ENCODE measurements at regions not wholly inside any gene's neighbourhood (a gene's known extent, or its start where the extent isn't known, plus 50 kb on each side); places are given as distances from the start of the nearest gene placed in this dataset.
"Not testable (repeated sequence)": the region's sequence is repeated elsewhere in the genome, so short reads cannot be mapped to it uniquely, and the experiment has no call there.

GRCh38 chr3:116512281-116512680 lies 67.0 kb upstream of the LSAMP start:
- no peak for DNase-seq
- no peak for TF ChIP-seq POLR2A (IDR thresholded peaks at IDR 0.05)
- TF ChIP-seq, protein P1, sequence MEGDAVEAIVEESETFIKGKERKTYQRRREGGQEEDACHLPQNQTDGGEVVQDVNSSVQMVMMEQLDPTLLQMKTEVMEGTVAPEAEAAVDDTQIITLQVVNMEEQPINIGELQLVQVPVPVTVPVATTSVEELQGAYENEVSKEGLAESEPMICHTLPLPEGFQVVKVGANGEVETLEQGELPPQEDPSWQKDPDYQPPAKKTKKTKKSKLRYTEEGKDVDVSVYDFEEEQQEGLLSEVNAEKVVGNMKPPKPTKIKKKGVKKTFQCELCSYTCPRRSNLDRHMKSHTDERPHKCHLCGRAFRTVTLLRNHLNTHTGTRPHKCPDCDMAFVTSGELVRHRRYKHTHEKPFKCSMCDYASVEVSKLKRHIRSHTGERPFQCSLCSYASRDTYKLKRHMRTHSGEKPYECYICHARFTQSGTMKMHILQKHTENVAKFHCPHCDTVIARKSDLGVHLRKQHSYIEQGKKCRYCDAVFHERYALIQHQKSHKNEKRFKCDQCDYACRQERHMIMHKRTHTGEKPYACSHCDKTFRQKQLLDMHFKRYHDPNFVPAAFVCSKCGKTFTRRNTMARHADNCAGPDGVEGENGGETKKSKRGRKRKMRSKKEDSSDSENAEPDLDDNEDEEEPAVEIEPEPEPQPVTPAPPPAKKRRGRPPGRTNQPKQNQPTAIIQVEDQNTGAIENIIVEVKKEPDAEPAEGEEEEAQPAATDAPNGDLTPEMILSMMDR (IDR thresholded peaks at IDR 0.05) = no peak
- Histone ChIP-seq H3K27ac (no peak overlapping the region), H3K4me1 (no peaks in the 10 kb centered on the region), H3K27me3 (no peaks in the 10 kb centered on the region), H3K9me3 (no peaks in the 10 kb centered on the region), H3K4me3 (no peak overlapping the region), H3K36me3 (no peaks in the 10 kb centered on the region)
- intact Hi-C loops (cut with DNase I) = no loop called here
- no peak for ATAC-seq
- WGBS (ENCODE audit: insufficient coverage, low coverage, low lambda C conversion rate, missing lambda C conversion rate) = 83% methylated on average over 2 of the region's 2 CpGs

DNA sequence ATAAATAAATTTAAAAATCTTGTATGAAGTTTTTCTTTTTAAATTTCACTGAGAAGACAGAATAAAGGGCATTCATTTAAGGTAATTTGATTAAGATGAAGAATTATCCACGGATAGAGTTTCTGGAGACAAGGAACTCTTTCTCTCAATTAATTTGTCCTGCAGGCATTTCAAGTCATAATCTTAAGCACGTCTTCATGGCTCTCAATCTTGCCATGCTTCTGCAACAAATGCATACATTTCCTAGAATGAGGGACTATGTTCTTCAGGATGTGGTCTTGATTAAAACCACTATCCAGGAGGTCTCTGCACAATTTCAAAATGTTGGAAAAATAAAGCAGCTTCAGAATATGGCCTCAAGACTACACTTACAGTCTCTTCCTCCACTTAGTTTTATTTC lies 67.6 kb upstream of the LSAMP start:
- Histone ChIP-seq H3K4me1 (no peaks in the 10 kb centered on the region), H3K27ac (no peak overlapping the region), H3K27me3 (no peaks in the 10 kb centered on the region), H3K4me3 (no peak overlapping the region), H3K9me3 (no peaks in the 10 kb centered on the region), H3K36me3 (no peaks in the 10 kb centered on the region)
- no peak for ATAC-seq
- intact Hi-C loops (cut with DNase I) = no loop called here
- 27% methylated on average over 2 of the region's 2 CpGs for WGBS (ENCODE audit: insufficient coverage, low coverage, low lambda C conversion rate, missing lambda C conversion rate)
- DNase-seq = no peak
- TF ChIP-seq, protein P1 (IDR thresholded peaks at IDR 0.05) = no peak
- no peak for TF ChIP-seq POLR2A (IDR thresholded peaks at IDR 0.05)

DNA sequence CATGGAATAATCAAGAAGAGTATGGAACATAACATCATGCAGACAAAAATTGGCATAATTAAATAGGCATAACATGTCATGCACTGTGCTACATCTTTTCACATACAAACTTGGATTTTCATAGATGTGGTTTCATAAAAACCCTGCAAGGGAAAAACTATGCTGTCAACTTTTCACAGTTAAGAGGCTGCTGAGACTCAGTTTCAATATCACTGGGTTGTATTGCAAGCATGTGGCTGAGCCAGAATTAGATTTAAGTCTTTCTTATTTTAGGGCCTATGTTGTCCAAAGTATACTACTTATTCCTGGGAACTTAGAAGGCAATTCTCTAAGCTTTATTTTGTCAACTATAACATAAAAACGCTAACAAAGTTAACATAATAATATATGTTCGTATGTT lies 70.7 kb upstream of the LSAMP start:
- ATAC-seq = no peak
- Histone ChIP-seq H3K9me3 (no peaks in the 10 kb centered on the region), H3K27me3 (no peaks in the 10 kb centered on the region), H3K4me1 (no peaks in the 10 kb centered on the region), H3K36me3 (no peaks in the 10 kb centered on the region), H3K4me3 (no peak overlapping the region), H3K27ac (no peak overlapping the region)
- no peak for TF ChIP-seq POLR2A (IDR thresholded peaks at IDR 0.05)
- TF ChIP-seq, protein P1 (IDR thresholded peaks at IDR 0.05) = no peak
- 18% methylated on average over 2 of the region's 2 CpGs for WGBS (ENCODE audit: insufficient coverage, low coverage, low lambda C conversion rate, missing lambda C conversion rate)
- DNase-seq = no peak
- intact Hi-C loops (cut with DNase I) = no loop called here

- ATAC-seq (no peak), DNase-seq (no peak)
- H3K36me3 ChIP-seq = no peaks in the 10 kb centered on the region
- no peaks in the 10 kb centered on the region for H3K9me3 ChIP-seq
- H3K4me3 ChIP-seq = no peak overlapping the region
- 60% methylated on average over 1 of the region's 1 CpG for WGBS (ENCODE audit: insufficient coverage, low coverage, low lambda C conversion rate, missing lambda C conversion rate)
- TF ChIP-seq POLR2A (IDR thresholded peaks at IDR 0.05) = no peak
- TF ChIP-seq, protein P1 (IDR thresholded peaks at IDR 0.05) = peak in 1 of 4 donors; percentile 19
- no peaks in the 10 kb centered on the region for H3K4me1 ChIP-seq
- intact Hi-C loops (cut with DNase I) = no loop called here
- no peak overlapping the region for H3K27ac ChIP-seq
- H3K27me3 ChIP-seq = no peaks in the 10 kb centered on the region
These were observed 72.0 kb upstream of the LSAMP start for GRCh38 chr3:116517308-116517707.

- H3K4me3 ChIP-seq; DNase-seq; ATAC-seq; H3K4me1 ChIP-seq; H3K27ac ChIP-seq; intact Hi-C loops (cut with DNase I); H3K9me3 ChIP-seq; H3K27me3 ChIP-seq; H3K36me3 ChIP-seq: not testable (repeated sequence)
- WGBS (ENCODE audit: insufficient coverage, low coverage, low lambda C conversion rate, missing lambda C conversion rate) = 80% methylated on average over 1 of the region's 26 CpGs
These were observed 73.8 kb upstream of the LSAMP start for GRCh38 chr3:116519101-116519500.

GRCh38 chr3:116519823-116520222 lies 74.5 kb upstream of the LSAMP start:
- H3K9me3 ChIP-seq; DNase-seq; H3K4me1 ChIP-seq; H3K27me3 ChIP-seq; H3K36me3 ChIP-seq; ATAC-seq; H3K27ac ChIP-seq; H3K4me3 ChIP-seq; intact Hi-C loops (cut with DNase I): not testable (repeated sequence)
- 42% methylated on average over 3 of the region's 3 CpGs for WGBS (ENCODE audit: insufficient coverage, low coverage, low lambda C conversion rate, missing lambda C conversion rate)
